NCI-H1048 (cell line): ENCODE measurements at regions not wholly inside any gene's neighbourhood (a gene's known extent, or its start where the extent isn't known, plus 50 kb on each side); places are given as distances from the start of the nearest gene placed in this dataset.

Experiments used
- DNase-seq: peaks from one replicate; lab custom pipeline; 2025; lab: John Stamatoyannopoulos, UW

- DNase-seq, result no peak
Observed at GRCh38 chr6:170232186-170233002, 58.5 kb downstream of the DLL1 start.

GRCh38 chr6:170231293-170232185, 59.3 kb downstream of the DLL1 start:
- no peak for DNase-seq

- DNase-seq, result no peak
Observed at GRCh38 chr6:170230520-170231292, 60.2 kb downstream of the DLL1 start.

- no peak for DNase-seq
Observed at GRCh38 chr6:170229851-170230519, 60.9 kb downstream of the DLL1 start.

GRCh38 chr6:170229396-170229795, 61.5 kb downstream of the DLL1 start:
- DNase-seq, result no peak

GRCh38 chr6:170228946-170229310, 62.0 kb downstream of the DLL1 start:
- DNase-seq, result no peak

- no peak for DNase-seq
Observed at GRCh38 chr6:170227996-170228945, 62.6 kb downstream of the DLL1 start.

- no peak for DNase-seq
Observed at GRCh38 chr6:170227521-170227983, 63.3 kb downstream of the DLL1 start.

- no peak for DNase-seq
Observed at GRCh38 chr6:170226647-170227046, 64.2 kb downstream of the DLL1 start.

GRCh38 chr6:170225852-170226417, 64.9 kb downstream of the DLL1 start:
- no peak for DNase-seq

GRCh38 chr6:170224694-170225660, 65.9 kb downstream of the DLL1 start:
- DNase-seq, result no peak

- DNase-seq, result no peak
Observed at GRCh38 chr6:170223718-170224693, 66.9 kb downstream of the DLL1 start.

- no peak for DNase-seq
Observed at GRCh38 chr6:170222498-170223471, 68.1 kb downstream of the DLL1 start.

- no peak for DNase-seq
Observed at GRCh38 chr6:170221753-170222400, 69.0 kb downstream of the DLL1 start.

GRCh38 chr6:170221052-170221752, 69.7 kb downstream of the DLL1 start:
- DNase-seq, result no peak
